ENCODE measurements at regions not wholly inside any gene's neighbourhood (a gene's known extent, or its start where the extent isn't known, plus 50 kb on each side); places are given as distances from the start of the nearest gene placed in this dataset.
"Not testable (repeated sequence)": the region's sequence is repeated elsewhere in the genome, so short reads cannot be mapped to it uniquely, and the experiment has no call there.

- DNase-seq (ENCODE audit: low read depth in 2 of 2) = no peak
These were observed 147.8 kb upstream of the BCOR start for GRCh38 chrX:40245488-40246071.

- DNase-seq (ENCODE audit: low read depth in 2 of 2) = no peak
These were observed 147.2 kb upstream of the BCOR start for GRCh38 chrX:40244980-40245379.

- DNase-seq (ENCODE audit: low read depth in 2 of 2) = no peak
These were observed 146.2 kb upstream of the BCOR start for GRCh38 chrX:40243755-40244515.

DNA sequence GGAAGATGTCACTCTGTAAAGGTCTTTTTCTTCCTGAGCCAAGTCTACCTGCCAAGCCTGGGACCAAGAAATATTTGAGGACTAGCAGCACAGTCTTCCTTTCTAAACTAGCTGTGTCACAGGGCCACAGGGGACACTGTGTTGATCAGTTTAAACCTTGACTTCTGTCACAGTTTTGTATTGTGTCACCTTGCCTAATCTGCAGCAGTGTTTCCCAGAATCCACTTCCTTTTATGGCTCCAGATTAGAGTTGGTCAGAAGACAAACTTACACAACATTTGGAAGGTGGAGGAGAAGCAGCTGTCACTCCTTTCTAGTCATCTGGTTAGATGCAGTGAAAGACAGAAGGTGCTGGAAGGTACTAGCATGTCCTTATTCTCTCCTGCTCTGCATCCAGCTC, 143.1 kb upstream of the BCOR start:
- no peak for DNase-seq (ENCODE audit: low read depth in 2 of 2)

DNA sequence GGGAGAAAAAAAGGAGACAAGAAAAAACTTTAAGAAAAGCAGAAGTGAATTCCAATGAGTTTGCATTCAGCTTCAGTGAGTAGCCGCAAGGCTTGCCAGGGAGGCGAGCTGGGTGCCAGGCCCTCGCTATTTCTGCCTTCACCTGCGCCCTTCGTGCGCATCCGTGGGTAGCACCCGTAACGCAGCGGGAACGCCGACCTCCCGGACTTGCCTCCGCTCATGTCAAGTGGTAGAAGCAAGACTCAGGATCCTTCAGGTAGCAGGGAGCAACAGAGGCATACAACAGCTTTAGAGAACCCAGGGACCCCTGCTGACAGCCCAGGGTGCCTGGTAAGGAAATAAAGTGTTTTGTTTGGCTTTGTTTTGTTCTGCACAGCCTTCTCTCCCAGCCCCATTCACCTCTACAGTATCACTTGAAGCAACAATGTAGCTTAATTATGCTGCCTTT, 140.0 kb upstream of the BCOR start:
- DNase-seq (ENCODE audit: low read depth in 2 of 2) = no peak

GRCh38 chrX:40230646-40231045, 132.9 kb upstream of the BCOR start:
- no peak for DNase-seq (ENCODE audit: low read depth in 2 of 2)

GRCh38 chrX:40227125-40227524, 129.4 kb upstream of the BCOR start:
- no peak for DNase-seq (ENCODE audit: low read depth in 2 of 2)

GRCh38 chrX:40224658-40225057, 126.9 kb upstream of the BCOR start:
- DNase-seq (ENCODE audit: low read depth in 2 of 2) = no peak

DNA sequence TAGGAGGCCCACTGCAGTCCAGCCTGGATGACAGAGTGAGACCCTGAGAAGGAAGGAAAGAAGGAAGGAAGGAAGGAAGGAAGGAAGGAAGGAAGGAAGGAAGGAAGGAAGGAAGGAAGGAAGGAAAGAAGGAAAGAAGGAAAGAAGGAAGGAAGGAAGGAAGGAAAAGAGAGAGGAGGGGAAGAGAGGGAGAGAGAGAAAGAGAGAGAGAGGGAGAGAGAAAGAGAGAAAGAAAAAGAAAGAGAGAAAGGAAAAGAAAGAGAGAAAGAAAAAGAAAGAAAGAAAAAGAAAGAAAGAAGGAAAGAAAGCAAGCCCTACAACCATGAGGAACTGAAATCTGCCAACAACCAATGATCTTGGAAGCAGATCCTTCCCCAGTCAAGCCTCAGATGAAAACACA, 124.9 kb upstream of the BCOR start:
- DNase-seq (ENCODE audit: low read depth in 2 of 2) = not testable (repeated sequence)

GRCh38 chrX:40213092-40213491, 115.3 kb upstream of the BCOR start:
- no peak for DNase-seq (ENCODE audit: low read depth in 2 of 2)

- DNase-seq (ENCODE audit: low read depth in 2 of 2) = no peak
These were observed 112.3 kb upstream of the BCOR start for GRCh38 chrX:40209951-40210617.

- peak; percentile 21 to 25 for DNase-seq (ENCODE audit: low read depth in 2 of 2)
These were observed 109.9 kb upstream of the BCOR start for GRCh38 chrX:40207626-40208025.

DNA sequence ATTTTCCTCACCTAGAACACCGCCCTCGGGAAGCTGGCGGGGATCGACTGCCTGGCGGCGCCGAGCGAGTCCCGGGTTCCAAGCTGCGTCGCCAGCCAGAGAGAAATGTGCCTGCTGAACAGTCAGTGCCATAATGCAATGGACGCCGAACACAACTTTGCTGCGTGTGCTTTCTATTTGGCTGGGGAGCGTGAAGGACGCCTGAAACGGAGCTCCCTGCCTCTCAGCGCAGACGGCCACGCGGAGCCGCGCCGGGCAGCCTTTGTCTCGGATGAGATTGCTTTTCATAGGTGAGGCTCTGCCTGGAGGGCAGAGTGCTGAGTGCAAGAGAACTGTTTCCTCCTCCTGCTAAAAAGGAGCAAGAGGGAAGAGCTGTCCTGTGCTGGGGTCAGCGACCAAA, 107.7 kb upstream of the BCOR start:
- no peak for DNase-seq (ENCODE audit: low read depth in 2 of 2)

- no peak for DNase-seq (ENCODE audit: low read depth in 2 of 2)
These were observed 104.7 kb upstream of the BCOR start for GRCh38 chrX:40202456-40202855.

GRCh38 chrX:40201329-40201885, 103.6 kb upstream of the BCOR start:
- DNase-seq (ENCODE audit: low read depth in 2 of 2) = no peak

- DNase-seq (ENCODE audit: low read depth in 2 of 2) = no peak
These were observed 101.9 kb upstream of the BCOR start for GRCh38 chrX:40199704-40200103.

DNA sequence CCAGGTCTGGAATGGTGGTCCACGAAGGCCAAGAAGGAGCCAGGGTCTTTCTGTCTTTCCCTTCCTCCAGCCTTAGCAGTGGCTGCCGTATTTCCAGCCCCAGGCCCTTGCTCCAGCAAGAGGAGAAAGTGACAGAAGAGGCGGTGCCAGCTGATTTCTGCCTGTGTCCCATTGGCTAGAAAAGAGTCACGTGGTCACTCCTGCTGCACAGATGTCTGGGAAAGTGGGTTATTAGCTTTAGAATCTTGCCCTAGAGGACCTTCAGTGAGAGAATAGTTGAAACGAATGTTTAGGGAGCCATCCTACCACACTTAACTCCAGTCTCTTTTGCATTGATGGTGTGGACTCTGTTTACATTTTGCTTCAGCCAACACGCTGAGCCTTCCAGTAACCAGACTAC, 99.3 kb upstream of the BCOR start:
- DNase-seq (ENCODE audit: low read depth in 2 of 2) = no peak

GRCh38 chrX:40195368-40195767, 97.6 kb upstream of the BCOR start:
- no peak for DNase-seq (ENCODE audit: low read depth in 2 of 2)

DNA sequence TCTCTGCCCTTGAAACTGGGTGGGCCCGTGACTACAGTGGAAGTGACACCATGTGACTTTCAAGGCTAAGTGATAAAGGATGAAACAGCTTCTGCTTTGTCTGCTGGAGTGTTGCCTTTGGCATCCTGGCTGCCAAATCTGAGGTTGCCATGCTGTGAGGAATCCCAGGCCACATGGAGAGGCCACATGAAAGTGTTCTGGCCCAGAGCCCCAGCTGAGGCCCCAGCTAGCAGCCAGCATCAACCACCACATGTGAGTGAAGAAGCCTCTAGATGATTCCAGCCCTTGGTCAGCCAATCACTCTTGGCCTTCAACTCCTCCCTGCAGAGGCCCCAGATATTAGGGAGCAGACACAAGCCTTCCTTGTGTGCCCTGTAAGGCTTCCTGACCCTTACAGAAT, 94.4 kb upstream of the BCOR start:
- no peak for DNase-seq (ENCODE audit: low read depth in 2 of 2)

GRCh38 chrX:40189637-40190036, 91.9 kb upstream of the BCOR start:
- no peak for DNase-seq (ENCODE audit: low read depth in 2 of 2)

- no peak for DNase-seq (ENCODE audit: low read depth in 2 of 2)
These were observed 91.0 kb upstream of the BCOR start for GRCh38 chrX:40188573-40189417.

GRCh38 chrX:40184968-40185367, 87.2 kb upstream of the BCOR start:
- DNase-seq (ENCODE audit: low read depth in 2 of 2) = no peak
